ENCODE measurements at regions not wholly inside any gene's neighbourhood (a gene's known extent, or its start where the extent isn't known, plus 50 kb on each side); places are given as distances from the start of the nearest gene placed in this dataset.

GRCh38 chr16:9434659-9435058 is 343.2 kb downstream of the HAPSTR1 start:
- TF ChIP-seq CTCF (IDR thresholded peaks at IDR 0.05 in 4 of 5, conservative IDR thresholded peaks at IDR 0.05 in 1 of 5) (no peak), POLR2A (IDR thresholded peaks at IDR 0.05) (no peak)
